Stomach (tissue), 8 donors: ENCODE measurements at regions not wholly inside any gene's neighbourhood (a gene's known extent, or its start where the extent isn't known, plus 50 kb on each side); places are given as distances from the start of the nearest gene placed in this dataset.

Source experiments
- DNase-seq, 2 donors: peaks; one replicate each; pipeline versions ENCODE4 v3.0.0 to v3.0.0-alpha.2; 2013 to 2019
- H3K27ac ChIP-seq, 5 donors: fragments of 200-600 bp in 4 of 5; sonication (generic) in 4 of 5; one replicate each; pipeline ENCODE4 v1.5.1; 2013 to 2019; ENCODE audit warnings: mild to moderate bottlenecking in 1 of 5, moderate library complexity in 1 of 5
- H3K27me3 ChIP-seq, 3 donors: fragments of 200-600 bp; sonication (generic); one replicate each; pipeline ENCODE4 v1.5.1; 2017 to 2019; ENCODE audit warnings: mixed run types in 1 of 3
- H3K36me3 ChIP-seq, 4 donors: fragments of 200-600 bp; sonication (generic); 1 replicate in 3 of 4; 2 replicates in 1 of 4; pipeline ENCODE4 v1.5.1; 2016 to 2019
- H3K4me1 ChIP-seq, 4 donors: fragments of 200-600 bp; sonication (generic); one replicate each; pipeline ENCODE4 v1.5.1; 2016 to 2019
- H3K4me3 ChIP-seq, 4 donors: fragments of 200-600 bp; sonication (generic) in 3 of 4; one replicate each; pipeline ENCODE4 v1.5.1; 2016 to 2019; ENCODE audit warnings: mild to moderate bottlenecking in 1 of 4
- H3K9me3 ChIP-seq, 4 donors: fragments of 200-600 bp; sonication (generic); one replicate each; pipeline ENCODE4 v1.5.1; 2016 to 2019
- EP300 ChIP-seq: sonication (generic); formaldehyde crosslinking; IDR thresholded peaks from one replicate; pipeline ENCODE4 v1.6.1; 2017; ENCODE audit warnings: antibody characterized with exemption
- POLR2A ChIP-seq, 4 donors: fragments of 450-650 bp; IDR thresholded peaks; one replicate each; pipeline ENCODE4 v1.6.1; 2016; ENCODE audit warnings: antibody characterized with exemption in 4 of 4, control low read depth in 2 of 4, mild to moderate bottlenecking in 1 of 4, moderate library complexity in 1 of 4
- POLR2AphosphoS5 ChIP-seq, 3 donors: sonication (generic); formaldehyde crosslinking; IDR thresholded peaks; one replicate each; pipeline ENCODE4 v1.6.1; 2016; ENCODE audit warnings: antibody characterized with exemption in 3 of 3
- WGBS, 5 donors: extraction: QIAGEN DNeasy Blood & Tissue Kit in 3 of 5; methylation state at CpG; one replicate each; pipeline versions ENCODE4 v1.1.5 to v1.1.7; 2013 to 2018; 5-methylcytosine and 5-hydroxymethylcytosine counted together
- intact Hi-C: fragments of 100-400 bp; cut with DNase I; formaldehyde crosslinking; loops from one replicate; pipeline ENCODE4 v1.15.1; 2023; ENCODE audit warnings: low total_unique reads
- TF ChIP-seq, protein P1 (sequence below), 7 experiments: fragments of 450-650 bp in 4 of 7; fragments of 200-600 bp in 3 of 7; sonication (generic) in 3 of 7; IDR thresholded peaks; one replicate each; pipeline ENCODE4 v1.5.1; 2016 to 2019; ENCODE audit warnings: antibody characterized with exemption in 7 of 7, control low read depth in 2 of 7, mild to moderate bottlenecking in 1 of 7
- donor health status: healthy with polysubstance abuse.
- donor health status: Bipolar disorder and iron deficiency.
- donor health status: healthy.

DNA sequence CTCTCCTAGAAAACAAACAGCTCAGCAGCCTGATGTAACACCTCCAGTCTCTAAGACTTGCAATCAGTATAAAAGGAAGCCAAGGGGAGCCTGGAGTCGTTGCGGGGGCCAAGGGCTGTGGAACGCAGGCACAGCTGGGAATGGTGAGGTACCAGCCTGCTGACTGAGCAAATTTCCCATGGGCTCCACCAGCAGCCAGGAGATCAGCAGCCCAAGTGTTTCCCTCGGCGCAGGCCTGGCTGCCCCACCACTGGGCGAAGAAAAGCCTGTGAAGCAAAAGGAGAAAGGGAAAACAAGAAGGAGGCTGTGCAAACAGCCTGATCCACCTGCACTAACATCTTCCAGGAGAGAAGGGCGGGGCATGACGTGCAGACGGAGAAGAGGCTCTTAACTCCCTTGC is 155.3 kb downstream of the SHQ1 start:
- H3K27me3 ChIP-seq = no peaks in the 10 kb centered on the region
- intact Hi-C loops = no loop called here
- TF ChIP-seq EP300 (no peak), POLR2AphosphoS5 (IDR thresholded peaks at IDR 0.05) (no peak)
- TF ChIP-seq, protein P1, sequence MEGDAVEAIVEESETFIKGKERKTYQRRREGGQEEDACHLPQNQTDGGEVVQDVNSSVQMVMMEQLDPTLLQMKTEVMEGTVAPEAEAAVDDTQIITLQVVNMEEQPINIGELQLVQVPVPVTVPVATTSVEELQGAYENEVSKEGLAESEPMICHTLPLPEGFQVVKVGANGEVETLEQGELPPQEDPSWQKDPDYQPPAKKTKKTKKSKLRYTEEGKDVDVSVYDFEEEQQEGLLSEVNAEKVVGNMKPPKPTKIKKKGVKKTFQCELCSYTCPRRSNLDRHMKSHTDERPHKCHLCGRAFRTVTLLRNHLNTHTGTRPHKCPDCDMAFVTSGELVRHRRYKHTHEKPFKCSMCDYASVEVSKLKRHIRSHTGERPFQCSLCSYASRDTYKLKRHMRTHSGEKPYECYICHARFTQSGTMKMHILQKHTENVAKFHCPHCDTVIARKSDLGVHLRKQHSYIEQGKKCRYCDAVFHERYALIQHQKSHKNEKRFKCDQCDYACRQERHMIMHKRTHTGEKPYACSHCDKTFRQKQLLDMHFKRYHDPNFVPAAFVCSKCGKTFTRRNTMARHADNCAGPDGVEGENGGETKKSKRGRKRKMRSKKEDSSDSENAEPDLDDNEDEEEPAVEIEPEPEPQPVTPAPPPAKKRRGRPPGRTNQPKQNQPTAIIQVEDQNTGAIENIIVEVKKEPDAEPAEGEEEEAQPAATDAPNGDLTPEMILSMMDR (IDR thresholded peaks at IDR 0.05) = no peak
- whole genome bisulfite sequencing, 5 donors = 38 to 61% (median 50%) methylated on average over 9 of the region's 9 CpGs
- no peak overlapping the region for H3K27ac ChIP-seq
- no peaks in the 10 kb centered on the region for H3K36me3 ChIP-seq
- no peaks in the 10 kb centered on the region for H3K4me1 ChIP-seq
- DNase-seq = peak in 1 of 2 donors; percentile 46
- no peak overlapping the region for H3K4me3 ChIP-seq
- H3K9me3 ChIP-seq = no peaks in the 10 kb centered on the region

GRCh38 chr3:72690629-72691028 is 157.6 kb downstream of the SHQ1 start:
- no peaks in the 10 kb centered on the region for H3K36me3 ChIP-seq
- no peak overlapping the region for H3K4me3 ChIP-seq
- H3K27me3 ChIP-seq = no peaks in the 10 kb centered on the region
- no peaks in the 10 kb centered on the region for H3K4me1 ChIP-seq
- no peaks in the 10 kb centered on the region for H3K9me3 ChIP-seq
- WGBS, 5 donors = 78 to 92% (median 85%) methylated on average over 5 of the region's 5 CpGs
- intact Hi-C loops = no loop called here
- no peak overlapping the region for H3K27ac ChIP-seq
- TF ChIP-seq POLR2AphosphoS5 (IDR thresholded peaks at IDR 0.05) (no peak), POLR2A (IDR thresholded peaks at IDR 0.05) (no peak), EP300 (no peak)
- TF ChIP-seq, protein P1 (IDR thresholded peaks at IDR 0.05) = no peak
- no peak for DNase-seq

DNA sequence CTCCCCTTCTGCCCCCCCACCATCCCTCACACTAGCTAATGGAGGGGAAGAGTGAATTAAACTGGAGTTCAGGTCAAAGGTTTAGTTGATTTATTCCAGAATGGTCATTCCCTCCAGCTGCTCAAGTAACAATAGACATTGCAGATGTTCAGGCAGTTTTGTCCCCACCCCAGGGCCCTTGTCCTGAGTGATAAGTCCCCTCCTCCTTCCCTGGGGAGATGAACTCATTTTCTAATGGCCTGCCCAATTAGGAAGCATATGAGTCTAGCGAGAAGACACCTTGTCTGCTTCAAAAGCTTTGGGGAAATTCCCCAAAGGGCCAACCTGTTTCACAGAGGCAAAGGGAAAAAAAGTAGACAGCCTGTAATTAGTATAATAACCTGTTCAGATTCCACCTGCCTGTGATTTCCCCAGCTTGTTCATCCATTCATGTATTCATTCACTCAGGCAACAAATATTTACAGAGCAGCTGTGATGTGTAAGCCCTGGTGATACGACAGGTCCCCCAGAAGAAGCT is 165.3 kb downstream of the SHQ1 start:
- peaks cover 0 to 7% (median 0%) of the 10 kb centered on the region in 4 donors for H3K9me3 ChIP-seq
- H3K36me3 ChIP-seq = no peaks in the 10 kb centered on the region
- no peaks in the 10 kb centered on the region for H3K27me3 ChIP-seq
- no peak overlapping the region for H3K4me3 ChIP-seq
- H3K27ac ChIP-seq = no peak overlapping the region
- peak in 1 of 2 donors; percentile 37 for DNase-seq
- TF ChIP-seq POLR2AphosphoS5 (IDR thresholded peaks at IDR 0.05) = no peak
- no peak for TF ChIP-seq EP300
- no peak for TF ChIP-seq POLR2A (IDR thresholded peaks at IDR 0.05)
- TF ChIP-seq, protein P1 (IDR thresholded peaks at IDR 0.05) = no peak
- 53 to 83% (median 76%) methylated on average over 2 of the region's 2 CpGs for WGBS, 5 donors
- no peaks in the 10 kb centered on the region for H3K4me1 ChIP-seq
- intact Hi-C loops = no loop called here

- no peaks in the 10 kb centered on the region for H3K36me3 ChIP-seq
- H3K27ac ChIP-seq = no peak overlapping the region
- no peaks in the 10 kb centered on the region for H3K4me1 ChIP-seq
- TF ChIP-seq, protein P1 (IDR thresholded peaks at IDR 0.05) = no peak
- TF ChIP-seq POLR2AphosphoS5 (IDR thresholded peaks at IDR 0.05) = no peak
- TF ChIP-seq POLR2A (IDR thresholded peaks at IDR 0.05) = no peak
- TF ChIP-seq EP300 = no peak
- no peak overlapping the region for H3K4me3 ChIP-seq
- peaks cover 0 to 7% (median 0%) of the 10 kb centered on the region in 4 donors for H3K9me3 ChIP-seq
- no peak for DNase-seq
- 72 to 80% (median 78%) methylated on average over 6 of the region's 6 CpGs for WGBS, 5 donors
- intact Hi-C loops = no loop called here
- H3K27me3 ChIP-seq = no peaks in the 10 kb centered on the region
Measured at GRCh38 chr3:72681598-72681997, 166.6 kb downstream of the SHQ1 start.
